B cell (primary cell): ENCODE measurements at regions not wholly inside any gene's neighbourhood (a gene's known extent, or its start where the extent isn't known, plus 50 kb on each side); places are given as distances from the start of the nearest gene placed in this dataset.
"Not testable (repeated sequence)": the region's sequence is repeated elsewhere in the genome, so short reads cannot be mapped to it uniquely, and the experiment has no call there.

ENCODE experiments used
- ATAC-seq: fragments of 200-7000 bp; cut with Tn5 transposase; one replicate; pipeline ENCODE4 v1.10.0; 2021; ENCODE audit warnings: low read depth, mild to moderate bottlenecking, moderate number of reproducible peaks, moderate library complexity
- CTCF ChIA-PET: fragments of 350-600 bp; sonication (Branson Sonifier 250); formaldehyde crosslinking; loops from one replicate; lab custom pipeline; 2021; ENCODE audit warnings: antibody characterized with exemption, inconsistent platforms; lab: Charles Lee
- POLR2A ChIA-PET: fragments of 350-600 bp; sonication (Branson Sonifier 250); formaldehyde crosslinking; loops from one replicate; lab custom pipeline; 2021; ENCODE audit warnings: antibody characterized with exemption; lab: Charles Lee
- DNase-seq: peaks from one replicate; pipeline ENCODE4 v3.0.0; 2013
- H2AFZ ChIP-seq: 2 replicates; pipeline ENCODE4 v1.6.1; 2012; ENCODE audit warnings: mild to moderate bottlenecking, low read depth, low read length; ENCODE audit not compliant: insufficient read depth, poor library complexity, severe bottlenecking
- H3K27ac ChIP-seq, 2 donors: 1 replicate in 1 of 2; 2 replicates in 1 of 2; pipeline ENCODE4 v1.5.1; 2012 to 2013; ENCODE audit warnings: low read length in 2 of 2, mild to moderate bottlenecking in 2 of 2, moderate library complexity in 1 of 2
- H3K27me3 ChIP-seq, 4 experiments: fragments of 200-600 bp in 1 of 4; sonication (generic) in 1 of 4; replicated peaks in 1 of 4; 1 replicate in 2 of 4; 2 replicates in 2 of 4; pipeline versions ENCODE4 v1.6.1 to v1.7.0; 2013 to 2016; ENCODE audit warnings: low read length in 3 of 4, mild to moderate bottlenecking in 2 of 4, mixed read lengths in 1 of 4, moderate library complexity in 1 of 4; ENCODE audit not compliant: insufficient read depth in 4 of 4, control insufficient read depth in 3 of 4; ENCODE audit errors: control extremely low read depth in 1 of 4
- H3K36me3 ChIP-seq, 2 experiments: replicated peaks in 1 of 2; 1 replicate in 1 of 2; 2 replicates in 1 of 2; pipeline versions ENCODE4 v1.6.1 to v1.7.1; 2013; ENCODE audit warnings: low read length in 1 of 2; ENCODE audit not compliant: insufficient read depth in 2 of 2, control insufficient read depth in 1 of 2; ENCODE audit errors: control extremely low read depth in 1 of 2, extremely low read depth in 1 of 2
- H3K4me1 ChIP-seq, 2 donors: fragments of 200-600 bp in 1 of 2; sonication (generic) in 1 of 2; 1 replicate in 1 of 2; 2 replicates in 1 of 2; pipeline versions ENCODE4 v1.5.1 to v1.6.1; 2013 to 2017; ENCODE audit warnings: low read length in 2 of 2; ENCODE audit not compliant: control insufficient read depth in 2 of 2, insufficient read depth in 2 of 2
- H3K4me2 ChIP-seq: replicated peaks from 2 replicates; pipeline ENCODE3; 2012; ENCODE audit warnings: mild to moderate bottlenecking, low read depth, low read length; ENCODE audit not compliant: poor library complexity, severe bottlenecking
- H3K4me3 ChIP-seq, 5 experiments: fragments of 200-600 bp in 1 of 5; sonication (generic) in 1 of 5; 1 replicate in 3 of 5; 2 replicates in 2 of 5; pipeline versions ENCODE4 v1.5.1 to v1.7.0; 2011 to 2016; ENCODE audit warnings: low read length in 4 of 5, mild to moderate bottlenecking in 4 of 5, low read depth in 2 of 5, control low read depth in 1 of 5, moderate library complexity in 1 of 5; ENCODE audit not compliant: insufficient read depth in 1 of 5; ENCODE audit errors: control extremely low read depth in 1 of 5, extremely low read depth in 1 of 5
- H3K79me2 ChIP-seq: fragments of 200-600 bp; sonication (generic); one replicate; pipeline ENCODE4 v1.6.0; 2016; ENCODE audit warnings: low read length; ENCODE audit not compliant: control insufficient read depth, insufficient read depth
- H3K9ac ChIP-seq: fragments of 200-600 bp; sonication (generic); 2 replicates; pipeline ENCODE4 v1.6.1; 2017; ENCODE audit warnings: mild to moderate bottlenecking, low read length, moderate library complexity
- H3K9me3 ChIP-seq, 3 donors: one replicate each; pipeline versions ENCODE4 v1.6.1 to v1.7.1; 2013; ENCODE audit warnings: low read length in 2 of 3; ENCODE audit not compliant: control insufficient read depth in 2 of 3, insufficient read depth in 1 of 3; ENCODE audit errors: control extremely low read depth in 1 of 3
- H4K20me1 ChIP-seq: 2 replicates; pipeline ENCODE4 v1.6.0; 2012; ENCODE audit warnings: mild to moderate bottlenecking, low read length; ENCODE audit not compliant: insufficient read depth, control insufficient read depth, poor library complexity, severe bottlenecking
- H3K27ac Mint-ChIP-seq: one replicate; pipeline ENCODE4 v1.8.0; 2021; ENCODE audit warnings: mixed read lengths
- H3K27me3 Mint-ChIP-seq: one replicate; pipeline ENCODE4 v1.8.0; 2021; ENCODE audit warnings: mixed read lengths
- H3K4me1 Mint-ChIP-seq: one replicate; pipeline ENCODE4 v1.8.0; 2021; ENCODE audit warnings: mixed read lengths
- H3K4me3 Mint-ChIP-seq: one replicate; pipeline ENCODE4 v1.8.0; 2021; ENCODE audit warnings: mixed read lengths
- H3K9me3 Mint-ChIP-seq: one replicate; pipeline ENCODE4 v1.8.0; 2022; ENCODE audit warnings: mixed read lengths; ENCODE audit not compliant: insufficient read depth
- EZH2 ChIP-seq: IDR thresholded peaks from 2 replicates; pipeline ENCODE4 v1.6.1; 2012; ENCODE audit warnings: borderline replicate concordance, low read depth, mild to moderate bottlenecking, moderate library complexity, low read length; ENCODE audit not compliant: insufficient read depth, poor library complexity, severe bottlenecking
- WGBS: methylation state at CpG from one replicate; pipeline ENCODE4 v1.1.5; 2013; ENCODE audit warnings: missing lambda C conversion rate; ENCODE audit not compliant: insufficient coverage; 5-methylcytosine and 5-hydroxymethylcytosine counted together
- intact Hi-C: fragments of 100-400 bp; cut with micrococcal nuclease; formaldehyde crosslinking; loops from one replicate; pipeline ENCODE4 v1.10.0; 2022
- TF ChIP-seq, protein P1 (sequence below): fragments of 200-600 bp; IDR thresholded peaks from one replicate; pipeline ENCODE4 v1.8.0; 2022; ENCODE audit warnings: antibody characterized with exemption, mild to moderate bottlenecking

- DNase-seq (no peak), ATAC-seq (no peak)
- TF ChIP-seq, protein P1, sequence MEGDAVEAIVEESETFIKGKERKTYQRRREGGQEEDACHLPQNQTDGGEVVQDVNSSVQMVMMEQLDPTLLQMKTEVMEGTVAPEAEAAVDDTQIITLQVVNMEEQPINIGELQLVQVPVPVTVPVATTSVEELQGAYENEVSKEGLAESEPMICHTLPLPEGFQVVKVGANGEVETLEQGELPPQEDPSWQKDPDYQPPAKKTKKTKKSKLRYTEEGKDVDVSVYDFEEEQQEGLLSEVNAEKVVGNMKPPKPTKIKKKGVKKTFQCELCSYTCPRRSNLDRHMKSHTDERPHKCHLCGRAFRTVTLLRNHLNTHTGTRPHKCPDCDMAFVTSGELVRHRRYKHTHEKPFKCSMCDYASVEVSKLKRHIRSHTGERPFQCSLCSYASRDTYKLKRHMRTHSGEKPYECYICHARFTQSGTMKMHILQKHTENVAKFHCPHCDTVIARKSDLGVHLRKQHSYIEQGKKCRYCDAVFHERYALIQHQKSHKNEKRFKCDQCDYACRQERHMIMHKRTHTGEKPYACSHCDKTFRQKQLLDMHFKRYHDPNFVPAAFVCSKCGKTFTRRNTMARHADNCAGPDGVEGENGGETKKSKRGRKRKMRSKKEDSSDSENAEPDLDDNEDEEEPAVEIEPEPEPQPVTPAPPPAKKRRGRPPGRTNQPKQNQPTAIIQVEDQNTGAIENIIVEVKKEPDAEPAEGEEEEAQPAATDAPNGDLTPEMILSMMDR: no peak
- TF ChIP-seq EZH2: no peak
- no peak overlapping the region for H3K27ac ChIP-seq
- ChIA-PET CTCF (no interaction called here), POLR2A (no interaction called here)
- no peak overlapping the region for H3K9ac ChIP-seq
- no peaks in the 10 kb centered on the region for H3K4me1 Mint-ChIP-seq
- no peaks in the 10 kb centered on the region for H3K4me1 ChIP-seq
- no peaks in the 10 kb centered on the region for H3K27me3 Mint-ChIP-seq
- H3K36me3 ChIP-seq: no peaks in the 10 kb centered on the region
- no peaks in the 10 kb centered on the region for H3K27me3 ChIP-seq
- intact Hi-C loops: no loop called here
- H3K9me3 Mint-ChIP-seq: peaks cover 3% of the 10 kb centered on the region
- H3K27ac Mint-ChIP-seq: no peak overlapping the region
- H3K4me2 ChIP-seq: no peak overlapping the region
- H3K9me3 ChIP-seq: peaks cover 0 to 6% (median 2%) of the 10 kb centered on the region in 3 donors
- 75% methylated on average over 2 of the region's 3 CpGs for WGBS
- H4K20me1 ChIP-seq: no peaks in the 10 kb centered on the region
- no peak overlapping the region for H2AFZ ChIP-seq
- H3K4me3 Mint-ChIP-seq: no peak overlapping the region
- H3K4me3 ChIP-seq: no peak overlapping the region
- no peaks in the 10 kb centered on the region for H3K79me2 ChIP-seq
Observed at GRCh38 chr19:28103921-28104320, 1109.0 kb downstream of the UQCRFS1 start.

GRCh38 chr19:28084659-28085157 lies 1128.2 kb downstream of the UQCRFS1 start:
- CTCF ChIA-PET, H4K20me1 ChIP-seq: not testable (repeated sequence)

More at GRCh38 chr19:28084659-28085157, 1128.2 kb downstream of the UQCRFS1 start:
- H3K4me2 ChIP-seq, H3K4me3 ChIP-seq, H3K27me3 Mint-ChIP-seq, H3K27me3 ChIP-seq, H3K4me1 ChIP-seq, POLR2A ChIA-PET, intact Hi-C loops, H3K27ac Mint-ChIP-seq, DNase-seq, H2AFZ ChIP-seq, ATAC-seq, H3K27ac ChIP-seq, H3K4me3 Mint-ChIP-seq, H3K36me3 ChIP-seq, H3K79me2 ChIP-seq, H3K9ac ChIP-seq, H3K9me3 Mint-ChIP-seq, H3K9me3 ChIP-seq, H3K4me1 Mint-ChIP-seq: not testable (repeated sequence)
- WGBS: no CpG with 5 or more reads among the region's 1 CpG
